Left ventricle myocardium inferior (tissue), 1 donor: ENCODE measurements at regions not wholly inside any gene's neighbourhood (a gene's known extent, or its start where the extent isn't known, plus 50 kb on each side); places are given as distances from the start of the nearest gene placed in this dataset.

Experiments used
- DNase-seq: peaks from one replicate; pipeline ENCODE4 v3.0.0-alpha.2; 2020
- H3K27ac ChIP-seq: fragments of 200-600 bp; replicated peaks from 2 replicates; pipeline ENCODE4 v1.8.0; 2021
- H3K27me3 ChIP-seq: fragments of 200-600 bp; 2 replicates; pipeline ENCODE4 v1.8.0; 2021; ENCODE audit warnings: low read depth
- H3K36me3 ChIP-seq: fragments of 200-600 bp; 2 replicates; pipeline ENCODE4 v1.8.0; 2021
- H3K4me1 ChIP-seq: fragments of 200-600 bp; 2 replicates; pipeline ENCODE4 v1.8.0; 2021
- H3K4me3 ChIP-seq: fragments of 200-600 bp; 2 replicates; pipeline ENCODE4 v1.8.0; 2021; ENCODE audit warnings: mild to moderate bottlenecking, moderate library complexity
- H3K9me3 ChIP-seq: fragments of 200-600 bp; replicated peaks from 2 replicates; pipeline ENCODE4 v1.8.0; 2021
- CTCF ChIP-seq: fragments of 200-600 bp; IDR thresholded peaks from 2 replicates; pipeline ENCODE4 v1.8.0; 2021; ENCODE audit warnings: antibody characterized with exemption, mild to moderate bottlenecking, borderline replicate concordance
- intact Hi-C: fragments of 100-400 bp; cut with micrococcal nuclease; formaldehyde crosslinking; loops from one replicate; pipeline ENCODE4 v1.11.0; 2022
- donor health status: DM: no; HTN: yes; CAD: no; lungs with severe emphysema.

DNA sequence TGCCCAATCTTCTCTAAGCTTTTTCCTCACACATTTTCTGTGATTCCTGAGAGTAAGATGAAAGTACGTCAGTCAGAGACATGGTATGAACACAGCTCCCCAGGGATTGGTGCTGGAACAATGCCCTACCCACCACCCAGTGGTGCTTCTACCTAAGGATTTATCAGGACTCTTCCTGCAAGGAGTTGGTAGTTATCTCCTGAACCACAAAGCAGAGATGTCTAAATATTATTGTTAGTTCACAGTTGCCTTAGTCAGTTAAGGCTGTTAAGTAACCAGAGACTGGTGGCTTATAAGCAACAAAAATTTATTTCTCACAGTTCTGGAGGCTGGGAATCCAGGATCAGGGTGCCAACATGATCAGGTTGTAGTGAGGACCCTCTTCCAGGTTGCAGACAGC lies 60.3 kb upstream of the CCDC85A start:
- Histone ChIP-seq H3K36me3 (no peaks in the 10 kb centered on the region), H3K4me1 (no peaks in the 10 kb centered on the region), H3K27ac (no peak overlapping the region), H3K4me3 (no peak overlapping the region), H3K27me3 (peaks cover 35% of the 10 kb centered on the region), H3K9me3 (no peaks in the 10 kb centered on the region)
- intact Hi-C loops, result no loop called here
- no peak for TF ChIP-seq CTCF
- DNase-seq, result no peak

DNA sequence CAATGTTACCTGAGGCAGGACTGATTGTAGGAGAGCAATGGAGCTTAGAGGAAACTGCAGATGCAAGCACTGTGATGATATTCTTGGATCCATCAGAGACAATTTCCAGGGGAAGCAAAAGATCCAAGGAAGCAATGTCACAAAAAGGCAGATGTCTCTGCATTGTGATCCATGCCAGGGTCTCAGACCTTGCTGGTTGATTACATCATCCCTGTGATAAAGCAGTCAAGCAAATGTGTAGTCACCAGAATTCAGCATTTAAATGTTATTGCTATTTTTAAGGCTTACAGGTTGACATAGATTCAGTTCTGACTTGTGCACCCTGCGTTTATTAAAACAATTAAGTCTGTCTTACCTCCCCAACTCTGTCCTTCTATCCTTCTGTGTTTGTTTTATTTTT lies 56.8 kb upstream of the CCDC85A start:
- Histone ChIP-seq H3K27ac (no peak overlapping the region), H3K4me3 (no peak overlapping the region), H3K27me3 (peaks cover 24% of the 10 kb centered on the region), H3K9me3 (no peaks in the 10 kb centered on the region), H3K4me1 (no peaks in the 10 kb centered on the region), H3K36me3 (no peaks in the 10 kb centered on the region)
- TF ChIP-seq CTCF, result no peak
- no peak for DNase-seq
- intact Hi-C loops, result no loop called here

DNA sequence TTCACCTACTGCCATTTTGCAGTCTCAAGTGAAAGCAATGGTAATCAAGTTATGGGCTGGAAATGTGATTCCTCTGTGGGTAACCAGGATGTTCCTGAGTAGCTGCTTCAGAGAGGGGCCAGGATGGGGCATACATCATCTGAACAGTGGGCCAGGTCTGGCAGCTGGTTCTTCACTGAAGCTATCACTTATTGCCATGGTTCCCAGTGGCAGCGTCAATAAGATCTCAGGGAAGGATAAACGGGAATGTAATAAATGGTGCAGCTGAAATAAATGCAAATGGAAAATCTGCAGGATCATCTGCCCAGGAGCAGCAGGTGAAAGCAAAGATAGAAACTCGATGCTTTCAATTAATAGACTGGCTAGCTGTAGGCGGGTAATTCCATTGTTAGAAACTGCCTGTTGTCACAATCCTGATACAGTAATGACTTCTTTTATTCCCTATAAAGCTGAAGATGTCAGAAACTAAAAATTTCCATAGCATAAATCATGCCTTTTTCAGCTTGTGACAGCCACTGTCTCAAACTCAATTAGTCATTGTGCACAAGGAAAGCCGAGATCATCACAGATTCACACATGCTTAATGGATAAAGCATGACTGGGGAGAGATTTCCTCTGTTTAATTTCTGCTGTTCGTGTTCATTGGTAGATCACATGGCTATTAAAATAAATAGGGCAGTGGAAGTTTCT lies 56.2 kb upstream of the CCDC85A start:
- H3K4me1 ChIP-seq, result no peaks in the 10 kb centered on the region
- no peaks in the 10 kb centered on the region for H3K9me3 ChIP-seq
- no peak for DNase-seq
- H3K27me3 ChIP-seq, result peaks cover 24% of the 10 kb centered on the region
- H3K27ac ChIP-seq, result no peak overlapping the region
- TF ChIP-seq CTCF, result no peak
- no peak overlapping the region for H3K4me3 ChIP-seq
- H3K36me3 ChIP-seq, result no peaks in the 10 kb centered on the region
- intact Hi-C loops, result no loop called here

- no peaks in the 10 kb centered on the region for H3K9me3 ChIP-seq
- intact Hi-C loops, result no loop called here
- no peaks in the 10 kb centered on the region for H3K4me1 ChIP-seq
Observed at GRCh38 chr2:56128235-56128634, 55.6 kb upstream of the CCDC85A start.

DNA sequence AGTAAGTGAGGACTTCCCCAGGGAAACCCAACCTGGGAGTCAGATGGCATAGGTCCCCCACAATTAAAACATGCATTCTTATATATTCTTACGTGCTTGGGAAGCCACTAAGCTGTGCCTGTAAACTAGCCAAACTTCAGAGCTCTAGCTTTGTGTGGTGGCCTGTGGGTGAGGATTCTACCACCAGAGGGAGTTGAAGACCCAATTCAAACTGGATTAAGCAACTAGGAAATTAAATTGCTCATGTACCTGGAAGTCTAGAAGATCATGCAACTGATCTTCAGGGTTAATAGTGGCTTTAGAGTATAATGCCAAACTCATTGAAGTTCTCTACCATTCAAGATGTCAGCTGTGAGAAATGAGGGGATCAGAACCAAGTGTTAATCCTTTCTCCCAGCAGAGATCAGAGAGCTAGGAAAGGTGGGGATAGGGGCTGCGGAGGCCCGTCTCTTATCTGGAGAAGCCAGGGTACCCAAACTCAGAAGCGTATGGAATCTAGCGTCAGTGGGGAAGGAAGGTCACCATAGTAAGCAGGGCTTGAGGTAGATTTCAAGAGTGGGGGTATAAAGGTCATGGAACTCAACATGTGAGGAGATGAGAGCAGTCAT lies 53.2 kb upstream of the CCDC85A start:
- Histone ChIP-seq H3K4me1 (no peaks in the 10 kb centered on the region), H3K27me3 (no peaks in the 10 kb centered on the region), H3K4me3 (no peak overlapping the region), H3K9me3 (no peaks in the 10 kb centered on the region), H3K36me3 (no peaks in the 10 kb centered on the region), H3K27ac (no peak overlapping the region)
- peak; percentile 69 for TF ChIP-seq CTCF
- no peak for DNase-seq
- intact Hi-C loops, result no loop called here

More at GRCh38 chr2:56128235-56128634, 55.6 kb upstream of the CCDC85A start:
- Histone ChIP-seq H3K36me3 (no peaks in the 10 kb centered on the region), H3K4me3 (no peak overlapping the region), H3K27ac (no peak overlapping the region), H3K27me3 (peaks cover 18% of the 10 kb centered on the region)
- TF ChIP-seq CTCF, result no peak
- DNase-seq, result no peak
